NB4 (cell line): ENCODE measurements at regions not wholly inside any gene's neighbourhood (a gene's known extent, or its start where the extent isn't known, plus 50 kb on each side); places are given as distances from the start of the nearest gene placed in this dataset.

ENCODE experiments used
- DNase-seq: peaks from one replicate; pipeline ENCODE4 v3.0.0; 2010; ENCODE audit warnings: low read depth
- H3K4me3 ChIP-seq: one replicate; pipeline ENCODE4 v1.5.1; 2011; ENCODE audit warnings: mild to moderate bottlenecking, low read depth, low read length, moderate library complexity
- CTCF ChIP-seq: IDR thresholded peaks from one replicate; pipeline ENCODE4 v1.5.1; 2012; ENCODE audit warnings: low read depth, low read length
- MAX ChIP-seq: IDR thresholded peaks from 2 replicates; pipeline ENCODE4 v1.6.1; 2011; ENCODE audit warnings: low read depth, low read length
- MYC ChIP-seq: IDR thresholded peaks from 2 replicates; pipeline ENCODE4 v1.6.1; 2011; ENCODE audit warnings: low read depth, low read length
- POLR2A ChIP-seq: IDR thresholded peaks from 2 replicates; pipeline ENCODE4 v1.6.1; 2011; ENCODE audit warnings: mild to moderate bottlenecking; ENCODE audit not compliant: insufficient read length; ENCODE audit errors: extremely low read depth

GRCh38 chr9:129368444-129368978 lies 190.4 kb upstream of the IER5L start:
- no peak overlapping the region for H3K4me3 ChIP-seq
- no peak for DNase-seq
- TF ChIP-seq POLR2A (no peak), MAX (0 out of 2 replicates have a peak, but pooled peaks have one; percentile 2)

- TF ChIP-seq POLR2A (no peak), CTCF (no peak), MAX (no peak)
- no peak overlapping the region for H3K4me3 ChIP-seq
- no peak for DNase-seq
These were observed 189.2 kb upstream of the IER5L start for GRCh38 chr9:129367287-129367686.

GRCh38 chr9:129365196-129365595 lies 187.1 kb upstream of the IER5L start:
- TF ChIP-seq MAX = no peak
- TF ChIP-seq MYC = no peak
- no peak for TF ChIP-seq CTCF
- TF ChIP-seq POLR2A = no peak
- DNase-seq = no peak
- no peak overlapping the region for H3K4me3 ChIP-seq

GRCh38 chr9:129363216-129363873 lies 185.3 kb upstream of the IER5L start:
- no peak for DNase-seq
- TF ChIP-seq MYC (no peak), CTCF (no peak), MAX (no peak), POLR2A (no peak)

GRCh38 chr9:129362287-129363000 lies 184.4 kb upstream of the IER5L start:
- TF ChIP-seq CTCF (no peak), MYC (no peak), MAX (no peak), POLR2A (no peak)
- H3K4me3 ChIP-seq = no peak overlapping the region
- DNase-seq = no peak

More at GRCh38 chr9:129363216-129363873, 185.3 kb upstream of the IER5L start:
- no peak overlapping the region for H3K4me3 ChIP-seq

GRCh38 chr9:129361196-129361595 lies 183.1 kb upstream of the IER5L start:
- DNase-seq = no peak
- no peak overlapping the region for H3K4me3 ChIP-seq

More at GRCh38 chr9:129361196-129361595, 183.1 kb upstream of the IER5L start:
- TF ChIP-seq POLR2A (no peak), MAX (no peak), CTCF (no peak), MYC (no peak)
